OCI-M1 (cell line): ENCODE measurements at regions not wholly inside any gene's neighbourhood (a gene's known extent, or its start where the extent isn't known, plus 50 kb on each side); places are given as distances from the start of the nearest gene placed in this dataset.

Experiments used
- DNase-seq: peaks from one replicate; lab custom pipeline; 2025; lab: John Stamatoyannopoulos, UW

GRCh38 chr2:15865923-15866322 lies 74.4 kb upstream of the MYCN start:
- no peak for DNase-seq

- DNase-seq, result no peak
Observed at GRCh38 chr2:15866563-15867193, 73.7 kb upstream of the MYCN start.

- no peak for DNase-seq
Observed at GRCh38 chr2:15867194-15868171, 72.9 kb upstream of the MYCN start.

GRCh38 chr2:15868186-15868585 lies 72.2 kb upstream of the MYCN start:
- no peak for DNase-seq

- no peak for DNase-seq
Observed at GRCh38 chr2:15868704-15869103, 71.6 kb upstream of the MYCN start.

GRCh38 chr2:15869396-15869795 lies 71.0 kb upstream of the MYCN start:
- no peak for DNase-seq

GRCh38 chr2:15869871-15870270 lies 70.5 kb upstream of the MYCN start:
- no peak for DNase-seq

GRCh38 chr2:15870565-15870964 lies 69.8 kb upstream of the MYCN start:
- no peak for DNase-seq

GRCh38 chr2:15871239-15871783 lies 69.0 kb upstream of the MYCN start:
- no peak for DNase-seq

- DNase-seq, result no peak
Observed at GRCh38 chr2:15872854-15873253, 67.5 kb upstream of the MYCN start.

GRCh38 chr2:15874321-15874720 lies 66.0 kb upstream of the MYCN start:
- no peak for DNase-seq

- no peak for DNase-seq
Observed at GRCh38 chr2:15874854-15875804, 65.2 kb upstream of the MYCN start.

GRCh38 chr2:15875969-15876705 lies 64.2 kb upstream of the MYCN start:
- DNase-seq, result no peak

GRCh38 chr2:15880226-15881119 lies 59.9 kb upstream of the MYCN start:
- DNase-seq, result no peak

- no peak for DNase-seq
Observed at GRCh38 chr2:15881120-15881433, 59.3 kb upstream of the MYCN start.

GRCh38 chr2:15881676-15882075 lies 58.7 kb upstream of the MYCN start:
- no peak for DNase-seq

GRCh38 chr2:15882761-15883497 lies 57.4 kb upstream of the MYCN start:
- DNase-seq, result no peak

GRCh38 chr2:15883684-15884083 lies 56.7 kb upstream of the MYCN start:
- DNase-seq, result no peak

GRCh38 chr2:15884790-15885189 lies 55.6 kb upstream of the MYCN start:
- DNase-seq, result no peak

GRCh38 chr2:15886231-15886630 lies 54.1 kb upstream of the MYCN start:
- no peak for DNase-seq
